Heart left ventricle (tissue), 13 donors: ENCODE measurements at regions not wholly inside any gene's neighbourhood (a gene's known extent, or its start where the extent isn't known, plus 50 kb on each side); places are given as distances from the start of the nearest gene placed in this dataset.

Source experiments
- POLR2A ChIP-seq, 2 donors: fragments of 450-650 bp; IDR thresholded peaks; one replicate each; pipeline ENCODE4 v1.6.1; 2017; ENCODE audit warnings: antibody characterized with exemption in 2 of 2, mild to moderate bottlenecking in 2 of 2, moderate library complexity in 2 of 2
- TF ChIP-seq, protein P1 (sequence below), 12 donors: fragments of 200-600 bp; sonication (generic) in 4 of 12; IDR thresholded peaks; one replicate each; pipeline versions ENCODE4 v1.5.0 to v1.8.0; 2018 to 2022; ENCODE audit warnings: antibody characterized with exemption in 12 of 12, mild to moderate bottlenecking in 5 of 12
- donor health status: ischemic (EF 13 %, LVEDD 7.1; RV severe dilation, severe dysfunction).
- donor health status: DM: no; HTN: yes; CAD: no.
- donor health status: DM: no; HTN: no; CAD: no.
- donor health status: ischemic (EF 25% LVEDD 6.9; RV normal size, moderate dysfunction).
- donor health status: ischemic (EF 25% LVEDD 5.7; RV mildly dilated, moderate dysfunction).
- donor health status: ischemic (EF 35%, LVEDD 5.7; RV mildly dilated, moderate dysfunction).
- donor health status: nonischemic (EF 11% LVEDD 7.7; RV severe dilation, severe dysfunction).
- donor health status: DM: yes; HTN: yes; CAD: no.
- donor health status: PGD.
- donor health status: ischemic (EF 29% LVEDD 5.4; RV normal size, mild dysfunction).
- donor health status: nonischemic (EF 23%, LVEDD 6.1; RV moderate dilation, normal function).

DNA sequence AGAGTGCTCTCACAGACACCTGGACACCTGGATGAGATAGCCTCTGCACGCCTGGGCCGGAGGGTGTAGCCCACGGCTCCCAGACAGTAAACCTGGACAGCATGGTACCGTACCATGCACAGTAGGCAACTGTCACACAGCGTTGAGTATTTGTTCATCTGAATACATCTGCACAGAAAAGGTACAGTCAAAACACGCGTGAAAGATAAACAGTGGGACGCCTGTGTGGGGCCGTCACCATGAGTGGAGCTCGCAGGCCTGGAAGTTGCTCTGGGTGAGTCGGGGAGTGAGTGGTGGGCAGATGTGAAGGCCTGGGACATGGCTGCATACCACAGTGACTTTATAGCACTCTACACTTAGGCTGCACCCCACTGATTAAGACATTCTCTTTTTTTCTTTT lies 280.0 kb upstream of the SHH start:
- TF ChIP-seq POLR2A (IDR thresholded peaks at IDR 0.05), result no peak
- TF ChIP-seq, protein P1, sequence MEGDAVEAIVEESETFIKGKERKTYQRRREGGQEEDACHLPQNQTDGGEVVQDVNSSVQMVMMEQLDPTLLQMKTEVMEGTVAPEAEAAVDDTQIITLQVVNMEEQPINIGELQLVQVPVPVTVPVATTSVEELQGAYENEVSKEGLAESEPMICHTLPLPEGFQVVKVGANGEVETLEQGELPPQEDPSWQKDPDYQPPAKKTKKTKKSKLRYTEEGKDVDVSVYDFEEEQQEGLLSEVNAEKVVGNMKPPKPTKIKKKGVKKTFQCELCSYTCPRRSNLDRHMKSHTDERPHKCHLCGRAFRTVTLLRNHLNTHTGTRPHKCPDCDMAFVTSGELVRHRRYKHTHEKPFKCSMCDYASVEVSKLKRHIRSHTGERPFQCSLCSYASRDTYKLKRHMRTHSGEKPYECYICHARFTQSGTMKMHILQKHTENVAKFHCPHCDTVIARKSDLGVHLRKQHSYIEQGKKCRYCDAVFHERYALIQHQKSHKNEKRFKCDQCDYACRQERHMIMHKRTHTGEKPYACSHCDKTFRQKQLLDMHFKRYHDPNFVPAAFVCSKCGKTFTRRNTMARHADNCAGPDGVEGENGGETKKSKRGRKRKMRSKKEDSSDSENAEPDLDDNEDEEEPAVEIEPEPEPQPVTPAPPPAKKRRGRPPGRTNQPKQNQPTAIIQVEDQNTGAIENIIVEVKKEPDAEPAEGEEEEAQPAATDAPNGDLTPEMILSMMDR (IDR thresholded peaks at IDR 0.05), result no peak
